GM12878 (cell line): ENCODE measurements at regions not wholly inside any gene's neighbourhood (a gene's known extent, or its start where the extent isn't known, plus 50 kb on each side); places are given as distances from the start of the nearest gene placed in this dataset.

ENCODE experiments used
- ATAC-seq: fragments of 200-7000 bp; cut with Tn5 transposase; 3 replicates; pipeline ENCODE4 v1.9.1; 2020; ENCODE audit warnings: mild to moderate bottlenecking, moderate library complexity
- BruUV-seq: library from RNA; stranded (reverse); fragments of 400-500 nt; replicated peaks from 2 replicates; lab custom pipeline; 2021; lab: Mats Ljungman, UMichigan
- CTCF ChIA-PET: fragments of 300-600 bp; sonication (Branson Sonifier 250); formaldehyde crosslinking; extraction: SDS; loops from one replicate; lab custom pipeline; 2021; ENCODE audit warnings: inconsistent platforms; lab: Yijun Ruan, JAX
- POLR2A ChIA-PET: fragments of 350-600 bp; formaldehyde crosslinking; extraction: SDS; loops from one replicate; lab custom pipeline; 2021; ENCODE audit warnings: inconsistent platforms; lab: Charles Lee
- RAD21 ChIA-PET: fragments of 300-600 bp; sonication (Branson Sonifier 250); formaldehyde crosslinking; loops from one replicate; lab custom pipeline; 2023; ENCODE audit warnings: antibody characterized with exemption; ENCODE audit not compliant: unreplicated experiment; lab: Charles Lee
- SMC1A ChIA-PET: fragments of 300-600 bp; sonication (Branson Sonifier 250); formaldehyde crosslinking; loops from one replicate; lab custom pipeline; 2023; ENCODE audit not compliant: unreplicated experiment, uncharacterized antibody; lab: Charles Lee
- DNase-seq: peaks from one replicate; pipeline ENCODE4 v3.0.0-alpha.2; 2011; ENCODE audit warnings: low read depth, low spot score
- FAIRE-seq: peaks from 3 replicates; lab custom pipeline; 2011; peaks lifted over from hg19 to GRCh38; lab: Jason Lieb, UNC
- H2AFZ ChIP-seq: 2 replicates; pipeline ENCODE4 v1.6.0; 2011; ENCODE audit warnings: low read depth, low read length, control low read depth; ENCODE audit not compliant: control insufficient read depth
- H3K27ac ChIP-seq: 2 replicates; pipeline ENCODE4 v1.5.1; 2011; ENCODE audit warnings: control low read depth; ENCODE audit not compliant: control insufficient read depth, insufficient read depth
- H3K27me3 ChIP-seq, 2 experiments: replicated peaks in 1 of 2; 2 replicates each; pipeline versions ENCODE4 v1.6.0 to v1.6.1; 2011; ENCODE audit warnings: low read length in 1 of 2; ENCODE audit not compliant: control insufficient read depth in 2 of 2, insufficient read depth in 2 of 2
- H3K36me3 ChIP-seq, 2 experiments: 2 replicates each; pipeline ENCODE4 v1.5.1; 2011; ENCODE audit warnings: low read length in 1 of 2; ENCODE audit not compliant: control insufficient read depth in 2 of 2, insufficient read depth in 2 of 2
- H3K4me1 ChIP-seq: 2 replicates; pipeline ENCODE4 v1.6.1; 2011; ENCODE audit warnings: mild to moderate bottlenecking, low read length, moderate library complexity, mixed read lengths; ENCODE audit not compliant: control insufficient read depth, insufficient read depth
- H3K4me2 ChIP-seq: 2 replicates; pipeline ENCODE4 v1.6.0; 2011; ENCODE audit warnings: control low read depth; ENCODE audit not compliant: control insufficient read depth, insufficient read depth
- H3K4me3 ChIP-seq: fragments of 200-600 bp; sonication (generic); 2 replicates; pipeline ENCODE4 v1.5.1; 2016
- H3K79me2 ChIP-seq: 2 replicates; pipeline ENCODE4 v1.6.0; 2011; ENCODE audit warnings: low read length; ENCODE audit not compliant: control insufficient read depth, insufficient read depth
- H3K9ac ChIP-seq: 2 replicates; pipeline ENCODE4 v1.8.0; 2011; ENCODE audit warnings: low read length, control low read depth, mixed read lengths; ENCODE audit not compliant: control insufficient read depth, insufficient read depth
- H3K9me3 ChIP-seq: replicated peaks from 3 replicates; pipeline ENCODE4 v1.5.1; 2011; ENCODE audit warnings: mild to moderate bottlenecking, low read length; ENCODE audit not compliant: control insufficient read depth, insufficient read depth
- H4K20me1 ChIP-seq: 2 replicates; pipeline ENCODE4 v1.6.0; 2011; ENCODE audit not compliant: control insufficient read depth, insufficient read depth
- FOXM1 ChIP-seq: IDR thresholded peaks from 2 replicates; pipeline ENCODE4 v1.6.1; 2012; ENCODE audit warnings: low read depth, mild to moderate bottlenecking, inconsistent platforms, low read length, moderate library complexity
- LARP7 ChIP-seq: fragments of 450-650 bp; IDR thresholded peaks from 2 replicates; pipeline ENCODE4 v1.6.1; 2017; ENCODE audit warnings: mild to moderate bottlenecking
- PAX5 ChIP-seq: IDR thresholded peaks from 2 replicates; pipeline ENCODE4 v1.6.1; 2011; ENCODE audit warnings: low read depth, low read length, borderline replicate concordance
- RUNX3 ChIP-seq: IDR thresholded peaks from 2 replicates; pipeline ENCODE4 v1.6.1; 2012; ENCODE audit warnings: low read length, inconsistent platforms
- ZNF207 ChIP-seq: fragments of 450-650 bp; IDR thresholded peaks from 2 replicates; pipeline ENCODE4 v1.6.1; 2014; ENCODE audit warnings: antibody characterized with exemption, mild to moderate bottlenecking, borderline replicate concordance
- ZSCAN29 ChIP-seq: fragments of 450-650 bp; IDR thresholded peaks from 2 replicates; pipeline ENCODE4 v1.6.1; 2017; ENCODE audit warnings: mild to moderate bottlenecking, moderate library complexity
- WGBS: methylation state at CpG from one replicate; pipeline ENCODE4 v1.1.6; 2016; ENCODE audit warnings: low lambda C conversion rate; ENCODE audit not compliant: insufficient replicate concordance, insufficient coverage; ENCODE audit errors: missing lambda C conversion rate; 5-methylcytosine and 5-hydroxymethylcytosine counted together
- in situ Hi-C: fragments of 300-500 bp; cut with MboI; formaldehyde crosslinking; loops from 9 replicates; pipeline ENCODE4 v1.14.3; 2018; ENCODE audit warnings: mixed read lengths
- intact Hi-C: fragments of 100-400 bp; cut with micrococcal nuclease; formaldehyde crosslinking; loops from one replicate; pipeline ENCODE4 v1.14.2; 2022; ENCODE audit not compliant: unreplicated experiment
- TF ChIP-seq, protein P1 (sequence below): fragments of 450-650 bp; IDR thresholded peaks from 2 replicates; pipeline ENCODE4 v1.6.1; 2017; ENCODE audit warnings: mild to moderate bottlenecking, low read depth, inconsistent platforms; ENCODE audit not compliant: poor library complexity, severe bottlenecking
- TF ChIP-seq, protein P2 (sequence below): fragments of 450-650 bp; IDR thresholded peaks from 2 replicates; pipeline ENCODE4 v1.6.1; 2017; ENCODE audit warnings: borderline replicate concordance
- TF ChIP-seq, protein P3 (sequence below): fragments of 450-650 bp; formaldehyde crosslinking; IDR thresholded peaks from 2 replicates; pipeline ENCODE4 v1.4.0; 2020; ENCODE audit warnings: mild to moderate bottlenecking, moderate library complexity

DNA sequence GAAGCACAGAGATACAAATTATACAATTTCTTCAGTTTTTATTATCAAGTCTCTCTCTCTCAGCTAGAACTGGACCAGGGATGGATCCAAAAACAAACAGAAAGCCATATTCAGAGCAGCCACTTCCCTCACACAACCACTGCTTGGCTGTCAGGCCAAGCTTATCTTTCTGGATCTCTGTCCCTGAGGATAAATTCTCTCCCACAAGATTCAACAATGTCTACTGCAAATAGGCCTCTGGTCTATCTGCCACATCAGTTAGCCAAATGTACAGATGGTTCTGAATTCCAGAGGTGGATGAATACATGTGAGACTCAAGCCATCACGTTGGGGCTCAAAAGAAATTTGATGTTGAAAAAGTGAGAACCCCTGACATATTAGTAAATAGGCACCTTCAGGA lies 350.9 kb downstream of the LTN1 start:
- Histone ChIP-seq H3K27ac (no peak overlapping the region), H4K20me1 (no peaks in the 10 kb centered on the region), H3K36me3 (no peaks in the 10 kb centered on the region), H3K4me3 (no peak overlapping the region), H3K4me1 (no peaks in the 10 kb centered on the region), H3K79me2 (no peaks in the 10 kb centered on the region), H3K9ac (no peak overlapping the region), H3K27me3 (no peaks in the 10 kb centered on the region), H2AFZ (no peak overlapping the region), H3K4me2 (no peak overlapping the region), H3K9me3 (no peaks in the 10 kb centered on the region)
- ChIA-PET RAD21 (no interaction called here), CTCF (no interaction called here), POLR2A (no interaction called here), SMC1A (no interaction called here)
- BruUV-seq, result no TSS peak
- 0% methylated on average over 1 of the region's 1 CpG for WGBS
- intact Hi-C loops (no loop called here), in situ Hi-C loops (no loop called here)
- FAIRE-seq, result no peak
- no peak for ATAC-seq
- TF ChIP-seq PAX5 (no peak), RUNX3 (no peak), ZSCAN29 (no peak), ZNF207 (no peak), LARP7 (no peak), FOXM1 (no peak)
- TF ChIP-seq, protein P1, sequence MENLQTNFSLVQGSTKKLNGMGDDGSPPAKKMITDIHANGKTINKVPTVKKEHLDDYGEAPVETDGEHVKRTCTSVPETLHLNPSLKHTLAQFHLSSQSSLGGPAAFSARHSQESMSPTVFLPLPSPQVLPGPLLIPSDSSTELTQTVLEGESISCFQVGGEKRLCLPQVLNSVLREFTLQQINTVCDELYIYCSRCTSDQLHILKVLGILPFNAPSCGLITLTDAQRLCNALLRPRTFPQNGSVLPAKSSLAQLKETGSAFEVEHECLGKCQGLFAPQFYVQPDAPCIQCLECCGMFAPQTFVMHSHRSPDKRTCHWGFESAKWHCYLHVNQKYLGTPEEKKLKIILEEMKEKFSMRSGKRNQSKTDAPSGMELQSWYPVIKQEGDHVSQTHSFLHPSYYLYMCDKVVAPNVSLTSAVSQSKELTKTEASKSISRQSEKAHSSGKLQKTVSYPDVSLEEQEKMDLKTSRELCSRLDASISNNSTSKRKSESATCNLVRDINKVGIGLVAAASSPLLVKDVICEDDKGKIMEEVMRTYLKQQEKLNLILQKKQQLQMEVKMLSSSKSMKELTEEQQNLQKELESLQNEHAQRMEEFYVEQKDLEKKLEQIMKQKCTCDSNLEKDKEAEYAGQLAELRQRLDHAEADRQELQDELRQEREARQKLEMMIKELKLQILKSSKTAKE, result no peak
- TF ChIP-seq, protein P2, sequence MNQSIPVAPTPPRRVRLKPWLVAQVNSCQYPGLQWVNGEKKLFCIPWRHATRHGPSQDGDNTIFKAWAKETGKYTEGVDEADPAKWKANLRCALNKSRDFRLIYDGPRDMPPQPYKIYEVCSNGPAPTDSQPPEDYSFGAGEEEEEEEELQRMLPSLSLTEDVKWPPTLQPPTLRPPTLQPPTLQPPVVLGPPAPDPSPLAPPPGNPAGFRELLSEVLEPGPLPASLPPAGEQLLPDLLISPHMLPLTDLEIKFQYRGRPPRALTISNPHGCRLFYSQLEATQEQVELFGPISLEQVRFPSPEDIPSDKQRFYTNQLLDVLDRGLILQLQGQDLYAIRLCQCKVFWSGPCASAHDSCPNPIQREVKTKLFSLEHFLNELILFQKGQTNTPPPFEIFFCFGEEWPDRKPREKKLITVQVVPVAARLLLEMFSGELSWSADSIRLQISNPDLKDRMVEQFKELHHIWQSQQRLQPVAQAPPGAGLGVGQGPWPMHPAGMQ, result no peak
- TF ChIP-seq, protein P3, sequence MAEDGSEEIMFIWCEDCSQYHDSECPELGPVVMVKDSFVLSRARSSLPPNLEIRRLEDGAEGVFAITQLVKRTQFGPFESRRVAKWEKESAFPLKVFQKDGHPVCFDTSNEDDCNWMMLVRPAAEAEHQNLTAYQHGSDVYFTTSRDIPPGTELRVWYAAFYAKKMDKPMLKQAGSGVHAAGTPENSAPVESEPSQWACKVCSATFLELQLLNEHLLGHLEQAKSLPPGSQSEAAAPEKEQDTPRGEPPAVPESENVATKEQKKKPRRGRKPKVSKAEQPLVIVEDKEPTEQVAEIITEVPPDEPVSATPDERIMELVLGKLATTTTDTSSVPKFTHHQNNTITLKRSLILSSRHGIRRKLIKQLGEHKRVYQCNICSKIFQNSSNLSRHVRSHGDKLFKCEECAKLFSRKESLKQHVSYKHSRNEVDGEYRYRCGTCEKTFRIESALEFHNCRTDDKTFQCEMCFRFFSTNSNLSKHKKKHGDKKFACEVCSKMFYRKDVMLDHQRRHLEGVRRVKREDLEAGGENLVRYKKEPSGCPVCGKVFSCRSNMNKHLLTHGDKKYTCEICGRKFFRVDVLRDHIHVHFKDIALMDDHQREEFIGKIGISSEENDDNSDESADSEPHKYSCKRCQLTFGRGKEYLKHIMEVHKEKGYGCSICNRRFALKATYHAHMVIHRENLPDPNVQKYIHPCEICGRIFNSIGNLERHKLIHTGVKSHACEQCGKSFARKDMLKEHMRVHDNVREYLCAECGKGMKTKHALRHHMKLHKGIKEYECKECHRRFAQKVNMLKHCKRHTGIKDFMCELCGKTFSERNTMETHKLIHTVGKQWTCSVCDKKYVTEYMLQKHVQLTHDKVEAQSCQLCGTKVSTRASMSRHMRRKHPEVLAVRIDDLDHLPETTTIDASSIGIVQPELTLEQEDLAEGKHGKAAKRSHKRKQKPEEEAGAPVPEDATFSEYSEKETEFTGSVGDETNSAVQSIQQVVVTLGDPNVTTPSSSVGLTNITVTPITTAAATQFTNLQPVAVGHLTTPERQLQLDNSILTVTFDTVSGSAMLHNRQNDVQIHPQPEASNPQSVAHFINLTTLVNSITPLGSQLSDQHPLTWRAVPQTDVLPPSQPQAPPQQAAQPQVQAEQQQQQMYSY (CRISPR knock-in tag), result no peak
- no peak for DNase-seq
